ENCODE measurements at regions not wholly inside any gene's neighbourhood (a gene's known extent, or its start where the extent isn't known, plus 50 kb on each side); places are given as distances from the start of the nearest gene placed in this dataset.

GRCh38 chr6:167232356-167232755 lies 58.8 kb upstream of the UNC93A start:
- no peaks in the 10 kb centered on the region for H3K36me3 ChIP-seq (ENCODE audit: control insufficient read depth in 1 of 2, insufficient read depth in 2 of 2, low read length in 2 of 2)
- no peaks in the 10 kb centered on the region for H4K20me1 ChIP-seq (ENCODE audit: insufficient read depth)
- DNase-seq (ENCODE audit: low read depth, low spot score) (no peak), ATAC-seq (no peak)
- ChIA-PET POLR2A (no interaction called here), CTCF (no interaction called here), RAD21 (ENCODE audit: low non-redundant PET in 1 of 2, low total read pairs in 2 of 2, uncharacterized antibody in 2 of 2, unreplicated experiment in 2 of 2) (no interaction called here)
- no peak overlapping the region for H3K4me2 ChIP-seq (ENCODE audit: low read length)
- H3K9ac ChIP-seq (ENCODE audit: low read length): no peak overlapping the region
- TF ChIP-seq SRF (IDR thresholded peaks at IDR 0.05; ENCODE audit: low read depth) (no peak), MAX (IDR thresholded peaks at IDR 0.05) (no peak), CBX3 (IDR thresholded peaks at IDR 0.05; ENCODE audit: low read depth) (no peak), ZBTB33 (IDR thresholded peaks at IDR 0.05; ENCODE audit: extremely low read depth, insufficient replicate concordance, low read length) (no peak), SIN3A (IDR thresholded peaks at IDR 0.05; ENCODE audit: low read depth) (no peak), SP1 (IDR thresholded peaks at IDR 0.05; ENCODE audit: low read depth) (no peak), FOSL1 (IDR thresholded peaks at IDR 0.05; ENCODE audit: low read depth) (no peak), YY1 (IDR thresholded peaks at IDR 0.05; ENCODE audit: extremely low read depth, insufficient replicate concordance, low read depth, low read length) (no peak), TCF7L2 (IDR thresholded peaks at IDR 0.05; ENCODE audit: borderline replicate concordance, extremely low read depth, insufficient read depth, insufficient read length) (no peak), ATF3 (IDR thresholded peaks at IDR 0.05) (no peak), POLR2A (IDR thresholded peaks at IDR 0.05; ENCODE audit: borderline replicate concordance, extremely low read depth, insufficient read depth, insufficient read length) (no peak), ZNF274 (IDR thresholded peaks at IDR 0.05; ENCODE audit: low read depth, low read length) (no peak)
- no peaks in the 10 kb centered on the region for H3K9me3 ChIP-seq (ENCODE audit: control insufficient read depth in 1 of 2, insufficient read depth in 1 of 2, low read depth in 1 of 2, low read length in 2 of 2)
- intact Hi-C loops (cut with micrococcal nuclease): no loop called here
- H3K4me3 ChIP-seq (replicated peaks in 1 of 2; ENCODE audit: low read depth in 1 of 2, low read length in 2 of 2): no peak overlapping the region
- H2AFZ ChIP-seq (ENCODE audit: low read depth, low read length, poor library complexity, severe bottlenecking): no peak overlapping the region
- H3K27ac ChIP-seq (ENCODE audit: low read depth, low read length): no peak overlapping the region
- no TSS peak for BruUV-seq (replicated peaks)
- no peaks in the 10 kb centered on the region for H3K4me1 ChIP-seq (ENCODE audit: control insufficient read depth in 1 of 2, insufficient read depth in 2 of 2, low read length in 2 of 2)
- H3K9me2 ChIP-seq (ENCODE audit: insufficient read depth): no peaks in the 10 kb centered on the region
- H3K27me3 ChIP-seq (ENCODE audit: insufficient read depth, low read length): peaks cover 55% of the 10 kb centered on the region
- no peaks in the 10 kb centered on the region for H3K79me2 ChIP-seq (ENCODE audit: insufficient read depth, low read length)

All from HCT116 (cell line).